BLaER1 treated with 17β-estradiol and CSF1 and Interleukin-3, amounts not matched to agents 10 nM and 100 nM (cell line): ENCODE measurements at regions not wholly inside any gene's neighbourhood (a gene's known extent, or its start where the extent isn't known, plus 50 kb on each side); places are given as distances from the start of the nearest gene placed in this dataset.

Experiments used
- H3K27ac ChIP-seq, 11 experiments: shearing (Covaris generic); formaldehyde crosslinking; 2 replicates each; pipeline ENCODE4 v1.8.1; 2022
- H3K27me3 ChIP-seq, 11 experiments: shearing (Covaris generic); formaldehyde crosslinking; 2 replicates each; pipeline ENCODE4 v1.8.1; 2022
- H3K36me3 ChIP-seq, 11 experiments: shearing (Covaris generic); formaldehyde crosslinking; 2 replicates each; pipeline ENCODE4 v1.8.1; 2022
- H3K4me1 ChIP-seq, 10 experiments: shearing (Covaris generic); formaldehyde crosslinking; 2 replicates each; pipeline ENCODE4 v1.8.1; 2022
- H3K4me2 ChIP-seq, 11 experiments: shearing (Covaris generic); formaldehyde crosslinking; 2 replicates each; pipeline ENCODE4 v1.8.1; 2022
- H3K4me3 ChIP-seq, 10 experiments: shearing (Covaris generic); formaldehyde crosslinking; 2 replicates each; pipeline ENCODE4 v1.8.1; 2022
- H3K9ac ChIP-seq, 11 experiments: shearing (Covaris generic); formaldehyde crosslinking; 2 replicates each; pipeline ENCODE4 v1.8.1; 2022
- H3K9me3 ChIP-seq, 11 experiments: shearing (Covaris generic); formaldehyde crosslinking; replicated peaks in 1 of 11; 2 replicates each; pipeline ENCODE4 v1.8.1; 2022
- H4K20me1 ChIP-seq, 11 experiments: shearing (Covaris generic); formaldehyde crosslinking; 2 replicates each; pipeline ENCODE4 v1.8.1; 2022
- Cebpa-rat ChIP-seq, 11 experiments: shearing (Covaris generic); IDR thresholded peaks; 2 replicates each; pipeline ENCODE4 v1.8.1; 2022

GRCh38 chr18:41126541-41127235 is 828.3 kb upstream of the PIK3C3 start:
- Histone ChIP-seq H3K4me2 (no peak overlapping the region), H4K20me1 (no peaks in the 10 kb centered on the region), H3K27ac (no peak overlapping the region), H3K36me3 (no peaks in the 10 kb centered on the region), H3K4me1 (no peaks in the 10 kb centered on the region), H3K9me3 (no peaks in the 10 kb centered on the region), H3K9ac (no peak overlapping the region), H3K4me3 (no peak overlapping the region), H3K27me3 (no peaks in the 10 kb centered on the region)
- TF ChIP-seq Cebpa-rat (IDR thresholded peaks at IDR 0.05) = no peak

DNA sequence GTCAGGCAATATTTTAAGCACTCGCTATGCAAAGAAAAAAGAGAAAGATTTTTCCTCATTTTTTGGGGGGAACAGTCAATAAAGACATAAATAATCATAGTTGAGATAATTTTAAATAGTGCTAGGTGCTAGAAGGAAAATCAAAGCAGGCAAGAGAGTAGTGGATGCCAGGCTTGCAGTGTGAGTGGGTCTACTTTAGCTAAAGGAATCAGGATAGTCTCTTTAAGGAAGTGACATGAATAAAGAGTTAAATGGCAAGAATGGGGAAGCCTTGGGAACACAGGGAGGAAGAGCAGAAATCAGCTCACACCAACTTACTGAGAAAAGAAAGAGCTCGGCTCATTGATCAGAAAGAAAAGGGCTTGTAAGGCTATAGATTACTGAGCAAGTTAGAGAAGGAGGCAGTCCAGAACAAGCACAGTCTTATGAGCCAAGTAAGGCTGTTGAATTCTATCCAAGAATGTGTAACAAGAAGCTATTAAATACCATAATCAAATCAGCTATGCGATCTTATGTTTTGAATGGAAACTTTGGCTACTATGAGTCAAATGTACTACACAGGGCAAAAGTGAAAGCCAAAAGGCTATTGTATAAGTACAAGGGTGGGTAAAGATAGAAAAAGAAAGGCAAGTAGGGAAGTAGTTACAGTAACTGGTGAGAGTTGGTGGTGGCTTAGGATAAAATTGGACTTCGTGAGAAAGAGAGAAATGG is 833.8 kb upstream of the PIK3C3 start:
- H3K4me3 ChIP-seq = no peak overlapping the region
- H3K36me3 ChIP-seq = no peaks in the 10 kb centered on the region
- no peak for TF ChIP-seq Cebpa-rat (IDR thresholded peaks at IDR 0.05)
- H3K27me3 ChIP-seq = no peaks in the 10 kb centered on the region
- H3K4me1 ChIP-seq = no peaks in the 10 kb centered on the region
- no peaks in the 10 kb centered on the region for H3K9me3 ChIP-seq
- no peak overlapping the region for H3K4me2 ChIP-seq
- H3K27ac ChIP-seq = no peak overlapping the region
- H4K20me1 ChIP-seq = no peaks in the 10 kb centered on the region
- H3K9ac ChIP-seq = no peak overlapping the region

GRCh38 chr18:41119031-41119430 is 836.0 kb upstream of the PIK3C3 start:
- TF ChIP-seq Cebpa-rat (IDR thresholded peaks at IDR 0.05) = no peak
- Histone ChIP-seq H3K36me3 (no peaks in the 10 kb centered on the region), H3K4me3 (no peak overlapping the region), H3K27me3 (no peaks in the 10 kb centered on the region), H3K27ac (no peak overlapping the region), H4K20me1 (no peaks in the 10 kb centered on the region), H3K4me1 (no peaks in the 10 kb centered on the region), H3K9me3 (no peaks in the 10 kb centered on the region), H3K9ac (no peak overlapping the region), H3K4me2 (no peak overlapping the region)

- H3K9ac ChIP-seq = no peak overlapping the region
- no peak overlapping the region for H3K27ac ChIP-seq
- peaks cover 0 to 5% (median 0%) of the 10 kb centered on the region in 11 experiments; a peak in 2 of 22 replicates for H3K9me3 ChIP-seq
- H3K27me3 ChIP-seq = no peaks in the 10 kb centered on the region
- H3K4me3 ChIP-seq = no peak overlapping the region
- H3K4me1 ChIP-seq = no peaks in the 10 kb centered on the region
- H4K20me1 ChIP-seq = no peaks in the 10 kb centered on the region
- H3K36me3 ChIP-seq = no peaks in the 10 kb centered on the region
- no peak for TF ChIP-seq Cebpa-rat (IDR thresholded peaks at IDR 0.05)
- no peak overlapping the region for H3K4me2 ChIP-seq
Observed at GRCh38 chr18:41113885-41114482, 841.0 kb upstream of the PIK3C3 start.

DNA sequence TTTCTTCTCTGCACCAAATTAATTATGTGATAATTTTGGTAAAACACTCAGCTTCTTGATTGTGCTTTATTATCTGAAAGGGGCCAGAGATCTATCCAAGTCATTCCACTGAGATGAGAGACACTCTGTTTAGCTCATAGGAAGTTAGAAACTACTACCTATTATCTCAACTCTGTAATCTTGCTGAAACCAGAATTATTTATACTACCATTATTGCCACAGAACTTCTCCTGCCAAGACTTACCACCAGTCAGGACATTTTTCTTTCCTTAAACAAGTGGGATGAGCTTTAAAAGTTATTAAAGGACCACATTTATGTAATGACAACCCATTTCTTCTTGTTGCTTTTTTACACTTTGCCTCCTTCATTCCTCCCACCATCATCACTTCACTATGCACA is 855.6 kb upstream of the PIK3C3 start:
- no peaks in the 10 kb centered on the region for H3K4me1 ChIP-seq
- no peak overlapping the region for H3K27ac ChIP-seq
- peaks cover 0 to 2% (median 0%) of the 10 kb centered on the region in 11 experiments; a peak in 1 of 22 replicates for H3K9me3 ChIP-seq
- H3K9ac ChIP-seq = no peak overlapping the region
- TF ChIP-seq Cebpa-rat (IDR thresholded peaks at IDR 0.05) = no peak
- H3K4me3 ChIP-seq = no peak overlapping the region
- no peak overlapping the region for H3K4me2 ChIP-seq
- H4K20me1 ChIP-seq = no peaks in the 10 kb centered on the region
- no peaks in the 10 kb centered on the region for H3K36me3 ChIP-seq
- no peaks in the 10 kb centered on the region for H3K27me3 ChIP-seq

- H3K4me1 ChIP-seq = no peaks in the 10 kb centered on the region
- TF ChIP-seq Cebpa-rat (IDR thresholded peaks at IDR 0.05) = no peak
- no peak overlapping the region for H3K4me2 ChIP-seq
- H3K27ac ChIP-seq = no peak overlapping the region
- no peaks in the 10 kb centered on the region for H4K20me1 ChIP-seq
- no peak overlapping the region for H3K4me3 ChIP-seq
- H3K27me3 ChIP-seq = no peaks in the 10 kb centered on the region
- H3K9me3 ChIP-seq = no peaks in the 10 kb centered on the region
- no peak overlapping the region for H3K9ac ChIP-seq
- no peaks in the 10 kb centered on the region for H3K36me3 ChIP-seq
Observed at GRCh38 chr18:41096504-41096903, 858.5 kb upstream of the PIK3C3 start.

- no peaks in the 10 kb centered on the region for H3K9me3 ChIP-seq
- no peak for TF ChIP-seq Cebpa-rat (IDR thresholded peaks at IDR 0.05)
- H3K9ac ChIP-seq = no peak overlapping the region
- H3K4me3 ChIP-seq = no peak overlapping the region
- no peaks in the 10 kb centered on the region for H3K36me3 ChIP-seq
- H4K20me1 ChIP-seq = no peaks in the 10 kb centered on the region
- no peaks in the 10 kb centered on the region for H3K27me3 ChIP-seq
- no peak overlapping the region for H3K27ac ChIP-seq
- no peak overlapping the region for H3K4me2 ChIP-seq
- H3K4me1 ChIP-seq = no peaks in the 10 kb centered on the region
Observed at GRCh38 chr18:41077076-41077475, 878.0 kb upstream of the PIK3C3 start.

DNA sequence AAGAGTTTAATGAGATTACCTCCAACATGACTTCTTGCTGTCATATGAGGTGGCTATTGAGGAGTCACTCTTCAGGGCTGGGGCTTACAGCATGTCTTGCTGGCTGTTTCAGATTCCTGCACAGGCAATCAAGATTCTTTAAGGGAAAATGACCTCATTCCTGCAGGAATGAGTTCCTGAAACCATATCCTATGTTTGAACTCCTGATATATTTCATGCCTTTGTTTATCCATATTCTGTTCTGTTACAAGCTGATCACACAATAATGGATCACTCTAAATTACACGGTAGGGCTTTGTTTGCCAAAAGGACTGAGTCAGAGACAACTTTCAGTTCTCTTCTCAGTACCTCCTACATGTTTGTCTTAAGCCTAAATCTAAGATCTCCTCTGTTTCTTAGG is 879.8 kb upstream of the PIK3C3 start:
- no peak overlapping the region for H3K27ac ChIP-seq
- H3K36me3 ChIP-seq = no peaks in the 10 kb centered on the region
- no peaks in the 10 kb centered on the region for H4K20me1 ChIP-seq
- H3K4me3 ChIP-seq = no peak overlapping the region
- no peak overlapping the region for H3K9ac ChIP-seq
- no peak overlapping the region for H3K4me2 ChIP-seq
- no peaks in the 10 kb centered on the region for H3K4me1 ChIP-seq
- H3K9me3 ChIP-seq = no peaks in the 10 kb centered on the region
- no peak for TF ChIP-seq Cebpa-rat (IDR thresholded peaks at IDR 0.05)
- no peaks in the 10 kb centered on the region for H3K27me3 ChIP-seq

DNA sequence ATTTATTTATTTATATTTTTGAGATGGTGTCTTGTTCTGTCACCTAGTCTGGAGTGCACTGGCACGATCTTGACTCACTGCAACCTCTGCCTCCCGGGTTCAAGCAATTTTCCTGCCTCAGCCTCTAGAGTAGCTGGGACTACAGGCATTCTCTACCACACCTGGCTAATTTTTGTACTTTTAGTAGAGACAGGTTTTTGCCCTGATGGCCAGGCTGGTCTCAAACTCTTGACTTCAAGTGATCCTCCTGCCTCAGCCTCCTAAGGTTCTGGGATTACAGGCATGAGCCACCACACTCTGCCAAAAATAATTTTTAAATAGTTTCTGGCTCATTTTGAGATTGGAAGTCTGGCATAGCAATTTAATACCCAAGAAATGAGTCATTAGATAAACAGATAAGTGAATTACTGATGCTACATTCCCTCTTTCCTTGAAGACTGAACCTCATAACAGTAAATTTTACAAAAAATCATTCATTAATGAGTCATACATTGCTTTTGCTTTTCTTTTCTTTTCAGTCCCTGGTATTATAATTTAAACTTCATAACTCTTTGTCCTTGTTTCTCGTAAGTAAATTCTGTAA is 881.6 kb upstream of the PIK3C3 start:
- Histone ChIP-seq H3K9ac (no peak overlapping the region), H3K27me3 (no peaks in the 10 kb centered on the region), H3K36me3 (no peaks in the 10 kb centered on the region), H3K27ac (no peak overlapping the region), H3K4me1 (no peaks in the 10 kb centered on the region), H3K4me2 (no peak overlapping the region), H3K9me3 (no peaks in the 10 kb centered on the region), H3K4me3 (no peak overlapping the region), H4K20me1 (no peaks in the 10 kb centered on the region)
- TF ChIP-seq Cebpa-rat (IDR thresholded peaks at IDR 0.05) = no peak
